ENCODE measurements at regions not wholly inside any gene's neighbourhood (a gene's known extent, or its start where the extent isn't known, plus 50 kb on each side); places are given as distances from the start of the nearest gene placed in this dataset.
"Not testable (repeated sequence)": the region's sequence is repeated elsewhere in the genome, so short reads cannot be mapped to it uniquely, and the experiment has no call there.

DNA sequence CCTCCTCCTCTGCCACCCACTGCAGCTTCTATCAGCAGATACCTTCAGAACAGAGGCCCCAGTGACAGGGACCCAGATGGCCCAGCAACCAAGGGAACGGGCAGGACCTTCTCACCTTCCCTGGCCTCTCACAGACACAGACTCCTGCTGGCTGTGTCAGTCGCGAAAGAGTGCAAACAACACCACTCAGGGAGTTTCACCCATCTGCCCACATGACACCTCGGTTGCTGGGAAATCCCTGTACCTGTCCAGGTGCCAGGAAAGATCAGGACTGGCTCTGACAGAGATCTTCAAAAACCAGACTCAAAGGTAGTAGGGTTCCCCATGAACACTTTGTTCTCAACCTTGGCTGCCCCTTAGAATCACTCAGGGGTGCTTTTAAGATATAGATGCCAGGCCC lies 83.5 kb upstream of the HIVEP3 start:
- in situ Hi-C loops (cut with HindIII; ENCODE audit: low pct_unique_long_range_greater_than_20kb, low sequenced_read_pairs) = no loop called here
- DNase-seq (ENCODE audit: low read depth, low spot score) = no peak

DNA sequence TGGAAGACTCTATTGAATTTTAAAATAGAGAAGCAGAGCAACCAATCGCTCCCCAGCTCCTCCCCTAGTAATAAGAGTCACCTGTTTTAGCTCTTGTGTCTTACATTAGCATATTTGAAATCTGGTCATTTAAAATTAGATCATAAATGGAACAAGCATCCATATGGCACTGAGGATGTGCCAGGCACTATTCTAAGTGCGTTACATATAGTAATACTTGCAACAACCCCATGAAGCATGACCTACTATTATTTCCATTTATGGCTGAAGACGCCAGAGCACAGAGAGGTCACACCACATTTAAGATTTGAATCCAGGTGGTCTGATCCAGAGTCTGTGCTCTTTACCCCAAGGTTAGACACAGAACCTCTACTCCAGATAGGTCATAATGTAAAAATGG lies 82.0 kb upstream of the HIVEP3 start:
- in situ Hi-C loops (cut with HindIII; ENCODE audit: low pct_unique_long_range_greater_than_20kb, low sequenced_read_pairs) = no loop called here
- DNase-seq (ENCODE audit: low read depth, low spot score) = no peak

GRCh38 chr1:41999884-42000283 lies 81.2 kb upstream of the HIVEP3 start:
- in situ Hi-C loops (cut with HindIII; ENCODE audit: low pct_unique_long_range_greater_than_20kb, low sequenced_read_pairs) = no loop called here
- DNase-seq (ENCODE audit: low read depth, low spot score) = no peak

DNA sequence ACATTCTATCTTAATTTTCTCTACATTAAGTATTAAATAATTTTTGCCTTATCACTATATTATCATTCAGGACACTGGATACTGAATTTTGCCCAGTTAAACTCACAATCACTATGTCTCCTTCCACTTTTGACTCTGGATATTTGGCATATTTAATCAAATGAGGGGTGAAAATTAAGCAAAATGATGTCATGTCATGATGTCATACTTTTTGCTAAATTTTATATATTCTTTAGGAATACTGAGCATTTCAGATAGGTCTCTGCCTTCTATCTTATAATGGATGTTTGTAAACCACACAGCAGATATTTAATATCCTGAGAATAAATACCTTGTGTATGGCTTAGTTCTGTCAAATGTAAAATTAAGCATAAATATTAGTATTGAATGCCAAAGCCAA lies 79.5 kb upstream of the HIVEP3 start:
- no peak for DNase-seq (ENCODE audit: low read depth, low spot score)
- in situ Hi-C loops (cut with HindIII; ENCODE audit: low pct_unique_long_range_greater_than_20kb, low sequenced_read_pairs) = no loop called here

GRCh38 chr1:41997153-41997552 lies 78.4 kb upstream of the HIVEP3 start:
- in situ Hi-C loops (cut with HindIII; ENCODE audit: low pct_unique_long_range_greater_than_20kb, low sequenced_read_pairs) = no loop called here
- DNase-seq (ENCODE audit: low read depth, low spot score) = no peak

DNA sequence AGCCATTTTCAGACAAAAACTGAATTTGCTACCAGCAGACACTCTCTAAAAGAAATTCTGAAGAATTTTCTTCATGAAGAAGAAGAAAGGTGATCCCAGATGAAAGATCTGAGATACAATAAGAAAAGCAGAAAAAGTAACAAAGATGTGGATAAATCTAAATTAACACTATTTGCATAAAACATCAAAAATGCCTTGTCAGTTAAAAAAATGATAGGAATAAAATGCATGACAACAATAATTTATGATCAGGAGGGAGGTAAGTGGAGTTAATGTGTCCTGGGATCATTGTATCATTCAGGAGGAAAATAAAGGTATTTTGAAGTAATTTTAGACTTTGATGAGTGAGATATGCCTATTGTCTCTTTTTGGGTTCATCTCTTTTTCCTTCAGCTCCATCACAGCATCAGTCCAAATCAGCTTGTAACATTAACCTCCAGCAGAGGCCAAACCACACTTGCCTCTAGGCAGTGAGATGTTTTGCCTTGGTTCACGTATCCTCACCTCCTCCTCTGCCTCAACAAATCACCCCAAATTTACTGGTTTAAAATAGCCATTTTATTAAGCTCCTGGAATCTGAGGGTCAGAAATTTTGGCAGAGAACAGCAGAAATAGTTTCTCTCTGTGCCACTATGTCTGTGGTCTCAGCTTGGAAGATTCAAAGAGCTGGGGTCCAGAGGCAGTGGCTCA lies 76.9 kb upstream of the HIVEP3 start:
- no peak for DNase-seq (ENCODE audit: low read depth, low spot score)
- in situ Hi-C loops (cut with HindIII; ENCODE audit: low pct_unique_long_range_greater_than_20kb, low sequenced_read_pairs) = no loop called here

- DNase-seq (ENCODE audit: low read depth, low spot score) = no peak
- in situ Hi-C loops (cut with HindIII; ENCODE audit: low pct_unique_long_range_greater_than_20kb, low sequenced_read_pairs) = no loop called here
Observed at GRCh38 chr1:41994195-41994894, 75.6 kb upstream of the HIVEP3 start.

GRCh38 chr1:41983451-41983850 lies 64.7 kb upstream of the HIVEP3 start:
- in situ Hi-C loops (cut with HindIII; ENCODE audit: low pct_unique_long_range_greater_than_20kb, low sequenced_read_pairs) = no loop called here
- no peak for DNase-seq (ENCODE audit: low read depth, low spot score)

DNA sequence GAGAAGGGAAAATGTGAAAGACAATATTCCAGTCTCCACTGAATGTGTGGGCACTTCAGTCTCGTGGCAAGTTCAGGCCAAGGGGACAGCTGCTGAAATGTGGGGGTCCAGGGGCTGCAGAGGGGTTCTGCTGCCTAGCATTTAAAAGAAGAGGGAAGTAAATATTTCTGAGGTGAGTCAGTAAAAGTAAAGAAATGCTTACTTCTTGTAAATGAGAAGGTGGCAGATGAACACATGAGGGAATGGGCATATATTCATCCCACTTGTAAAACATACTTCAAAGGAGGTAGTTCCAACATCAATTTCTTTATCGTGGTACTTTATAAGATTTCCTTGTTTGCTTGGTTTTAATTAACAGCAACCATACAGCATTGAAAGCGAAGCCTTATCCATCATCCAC lies 63.1 kb upstream of the HIVEP3 start:
- DNase-seq (ENCODE audit: low read depth, low spot score) = no peak
- in situ Hi-C loops (cut with HindIII; ENCODE audit: low pct_unique_long_range_greater_than_20kb, low sequenced_read_pairs) = no loop called here

GRCh38 chr1:41980827-41981653 lies 62.3 kb upstream of the HIVEP3 start:
- no peak for DNase-seq (ENCODE audit: low read depth, low spot score)
- in situ Hi-C loops (cut with HindIII; ENCODE audit: low pct_unique_long_range_greater_than_20kb, low sequenced_read_pairs) = no loop called here

- in situ Hi-C loops (cut with HindIII; ENCODE audit: low pct_unique_long_range_greater_than_20kb, low sequenced_read_pairs) = no loop called here
- DNase-seq (ENCODE audit: low read depth, low spot score) = no peak
Observed at GRCh38 chr1:41978986-41979385, 60.3 kb upstream of the HIVEP3 start.

DNA sequence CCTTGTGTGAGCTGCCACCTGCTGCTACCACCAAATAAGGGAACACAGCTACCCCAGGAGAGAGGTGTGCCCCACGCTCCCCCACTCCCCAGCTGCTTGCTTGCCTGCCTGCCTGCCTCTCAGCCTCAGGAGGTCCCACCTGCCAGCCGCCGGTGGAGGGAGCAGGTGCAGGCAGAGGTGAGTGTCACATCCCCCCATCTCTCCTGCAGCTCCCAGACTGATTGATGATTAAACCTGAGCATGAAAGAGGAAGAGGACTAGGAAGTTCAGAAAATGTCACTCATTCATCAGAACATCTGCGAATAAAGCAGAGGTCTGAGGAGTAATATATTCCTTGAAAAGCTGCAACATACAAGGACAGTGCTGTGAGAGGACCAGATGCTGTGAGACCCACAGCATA lies 58.6 kb upstream of the HIVEP3 start:
- DNase-seq (ENCODE audit: low read depth, low spot score) = no peak
- in situ Hi-C loops (cut with HindIII; ENCODE audit: low pct_unique_long_range_greater_than_20kb, low sequenced_read_pairs) = no loop called here

GRCh38 chr1:41976671-41977070 lies 57.9 kb upstream of the HIVEP3 start:
- in situ Hi-C loops (cut with HindIII; ENCODE audit: low pct_unique_long_range_greater_than_20kb, low sequenced_read_pairs) = no loop called here
- no peak for DNase-seq (ENCODE audit: low read depth, low spot score)

DNA sequence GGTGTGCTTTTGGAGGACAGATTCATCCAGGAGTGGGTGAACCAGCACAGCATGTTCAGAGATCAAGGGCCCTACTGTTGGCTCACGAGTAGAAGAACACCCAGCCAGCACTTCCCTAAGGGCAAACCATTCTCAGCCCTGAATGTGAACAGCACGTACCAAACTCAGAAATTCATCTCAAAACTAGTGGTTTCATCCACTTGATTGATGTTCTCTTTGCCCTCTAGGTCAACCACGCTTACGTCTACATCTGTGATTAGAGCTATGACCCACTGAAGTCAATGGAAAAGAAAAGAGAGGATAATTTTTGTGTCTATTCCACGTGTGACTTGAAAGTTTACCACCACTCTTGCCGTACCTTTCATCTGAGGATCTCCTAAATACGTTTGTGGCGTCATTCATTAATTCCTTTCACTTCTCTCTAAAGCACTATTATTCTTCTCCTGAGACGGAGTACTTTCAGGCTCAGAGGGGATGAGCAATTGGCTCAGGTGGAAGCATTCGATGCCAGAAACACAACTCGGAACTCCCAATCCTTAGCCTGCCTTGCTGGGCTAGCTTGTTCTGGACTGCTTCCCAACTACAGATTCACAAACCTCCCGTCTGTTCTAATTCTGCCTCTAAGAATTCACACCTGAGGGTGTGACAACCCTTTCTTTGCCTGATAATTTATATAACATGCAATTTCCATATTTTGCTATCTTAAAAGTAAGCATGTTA lies 57.3 kb upstream of the HIVEP3 start:
- in situ Hi-C loops (cut with HindIII; ENCODE audit: low pct_unique_long_range_greater_than_20kb, low sequenced_read_pairs) = no loop called here
- DNase-seq (ENCODE audit: low read depth, low spot score) = no peak

DNA sequence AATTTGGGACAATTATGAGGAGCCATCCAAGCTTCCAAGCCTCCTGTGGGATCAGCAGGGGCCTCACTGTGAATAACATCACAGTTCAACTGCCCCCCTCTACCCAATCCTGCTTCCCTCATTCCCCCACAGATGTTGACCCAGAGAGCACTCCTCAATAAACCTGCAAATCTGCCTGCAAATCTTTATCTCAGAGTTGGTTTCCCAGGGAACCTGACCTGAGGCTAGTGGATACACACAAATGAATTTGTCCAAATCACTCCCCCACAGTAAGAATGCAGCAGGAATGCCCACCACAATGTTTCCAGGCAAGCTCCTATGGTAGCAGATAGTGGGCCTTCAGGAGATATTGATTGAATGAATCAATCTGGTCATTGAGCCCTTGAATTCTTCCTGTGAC lies 56.4 kb upstream of the HIVEP3 start:
- in situ Hi-C loops (cut with HindIII; ENCODE audit: low pct_unique_long_range_greater_than_20kb, low sequenced_read_pairs) = no loop called here
- no peak for DNase-seq (ENCODE audit: low read depth, low spot score)

DNA sequence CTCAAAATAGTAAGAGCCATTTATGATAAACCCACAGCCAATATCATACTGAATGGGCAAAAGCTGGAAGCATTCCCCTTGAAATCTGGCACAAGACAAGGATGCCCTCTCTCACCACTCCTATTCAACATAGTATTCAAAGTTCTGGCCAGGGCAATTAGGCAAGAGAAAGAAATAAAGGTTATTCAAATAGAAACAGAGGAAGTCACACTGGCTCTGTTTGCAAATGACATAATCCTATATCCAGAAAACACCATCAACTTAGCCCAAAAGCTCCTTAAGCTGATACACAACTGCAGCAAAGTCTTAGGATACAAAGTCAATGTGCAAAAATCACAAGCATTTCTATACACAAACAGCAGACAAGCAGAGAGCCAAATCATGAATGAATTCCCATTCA lies 49.8 kb upstream of the HIVEP3 start:
- in situ Hi-C loops (cut with HindIII; ENCODE audit: low pct_unique_long_range_greater_than_20kb, low sequenced_read_pairs); DNase-seq (ENCODE audit: low read depth, low spot score): not testable (repeated sequence)

Data from SK-MEL-5 (cell line).